Upper lobe of left lung (tissue), 4 donors: ENCODE measurements at regions not wholly inside any gene's neighbourhood (a gene's known extent, or its start where the extent isn't known, plus 50 kb on each side); places are given as distances from the start of the nearest gene placed in this dataset.

Experiments
- EP300 ChIP-seq, 4 donors: sonication (generic); formaldehyde crosslinking; IDR thresholded peaks; one replicate each; pipeline ENCODE4 v1.5.1; 2017; ENCODE audit warnings: antibody characterized with exemption in 4 of 4, control low read depth in 2 of 4
- POLR2A ChIP-seq, 4 donors: fragments of 450-650 bp; IDR thresholded peaks; one replicate each; pipeline ENCODE4 v1.5.1; 2016 to 2017; ENCODE audit warnings: antibody characterized with exemption in 4 of 4, mild to moderate bottlenecking in 2 of 4
- POLR2AphosphoS5 ChIP-seq, 2 donors: sonication (generic); formaldehyde crosslinking; IDR thresholded peaks; one replicate each; pipeline ENCODE4 v1.5.1; 2017; ENCODE audit warnings: antibody characterized with exemption in 2 of 2
- TF ChIP-seq, protein P1 (sequence below), 6 experiments: fragments of 450-650 bp in 4 of 6; fragments of 200-600 bp in 2 of 6; sonication (generic) in 2 of 6; IDR thresholded peaks; one replicate each; pipeline ENCODE4 v1.5.1; 2016 to 2019; ENCODE audit warnings: antibody characterized with exemption in 6 of 6

DNA sequence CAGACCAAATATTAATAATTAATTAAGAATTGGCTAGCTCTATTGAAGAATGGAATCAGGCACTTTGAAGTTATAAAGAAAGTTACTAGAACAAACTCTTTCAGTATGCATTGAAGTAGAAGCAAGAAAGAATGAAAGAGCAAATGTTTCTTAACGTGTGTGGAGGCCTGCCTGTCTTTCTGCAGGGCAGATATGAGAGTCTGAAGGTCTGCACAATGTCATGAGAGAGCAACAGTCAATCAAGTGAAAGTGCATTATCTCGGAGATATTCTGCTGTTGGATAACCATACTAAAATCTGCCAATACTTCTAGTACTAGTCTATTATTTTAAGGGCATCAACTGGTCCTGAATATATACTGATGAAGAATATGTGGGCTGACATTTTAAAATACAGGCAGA lies 1270.8 kb downstream of the ZPLD1 start:
- TF ChIP-seq, protein P1, sequence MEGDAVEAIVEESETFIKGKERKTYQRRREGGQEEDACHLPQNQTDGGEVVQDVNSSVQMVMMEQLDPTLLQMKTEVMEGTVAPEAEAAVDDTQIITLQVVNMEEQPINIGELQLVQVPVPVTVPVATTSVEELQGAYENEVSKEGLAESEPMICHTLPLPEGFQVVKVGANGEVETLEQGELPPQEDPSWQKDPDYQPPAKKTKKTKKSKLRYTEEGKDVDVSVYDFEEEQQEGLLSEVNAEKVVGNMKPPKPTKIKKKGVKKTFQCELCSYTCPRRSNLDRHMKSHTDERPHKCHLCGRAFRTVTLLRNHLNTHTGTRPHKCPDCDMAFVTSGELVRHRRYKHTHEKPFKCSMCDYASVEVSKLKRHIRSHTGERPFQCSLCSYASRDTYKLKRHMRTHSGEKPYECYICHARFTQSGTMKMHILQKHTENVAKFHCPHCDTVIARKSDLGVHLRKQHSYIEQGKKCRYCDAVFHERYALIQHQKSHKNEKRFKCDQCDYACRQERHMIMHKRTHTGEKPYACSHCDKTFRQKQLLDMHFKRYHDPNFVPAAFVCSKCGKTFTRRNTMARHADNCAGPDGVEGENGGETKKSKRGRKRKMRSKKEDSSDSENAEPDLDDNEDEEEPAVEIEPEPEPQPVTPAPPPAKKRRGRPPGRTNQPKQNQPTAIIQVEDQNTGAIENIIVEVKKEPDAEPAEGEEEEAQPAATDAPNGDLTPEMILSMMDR (IDR thresholded peaks at IDR 0.05), result no peak
- TF ChIP-seq EP300 (IDR thresholded peaks at IDR 0.05), result no peak
- TF ChIP-seq POLR2A (IDR thresholded peaks at IDR 0.05), result no peak
- no peak for TF ChIP-seq POLR2AphosphoS5 (IDR thresholded peaks at IDR 0.05)
